ENCODE measurements at regions not wholly inside any gene's neighbourhood (a gene's known extent, or its start where the extent isn't known, plus 50 kb on each side); places are given as distances from the start of the nearest gene placed in this dataset.

- DNase-seq (ENCODE audit: low spot score) (no peak), ATAC-seq (ENCODE audit: low FRiP score) (no peak)
- TF ChIP-seq, protein P1, sequence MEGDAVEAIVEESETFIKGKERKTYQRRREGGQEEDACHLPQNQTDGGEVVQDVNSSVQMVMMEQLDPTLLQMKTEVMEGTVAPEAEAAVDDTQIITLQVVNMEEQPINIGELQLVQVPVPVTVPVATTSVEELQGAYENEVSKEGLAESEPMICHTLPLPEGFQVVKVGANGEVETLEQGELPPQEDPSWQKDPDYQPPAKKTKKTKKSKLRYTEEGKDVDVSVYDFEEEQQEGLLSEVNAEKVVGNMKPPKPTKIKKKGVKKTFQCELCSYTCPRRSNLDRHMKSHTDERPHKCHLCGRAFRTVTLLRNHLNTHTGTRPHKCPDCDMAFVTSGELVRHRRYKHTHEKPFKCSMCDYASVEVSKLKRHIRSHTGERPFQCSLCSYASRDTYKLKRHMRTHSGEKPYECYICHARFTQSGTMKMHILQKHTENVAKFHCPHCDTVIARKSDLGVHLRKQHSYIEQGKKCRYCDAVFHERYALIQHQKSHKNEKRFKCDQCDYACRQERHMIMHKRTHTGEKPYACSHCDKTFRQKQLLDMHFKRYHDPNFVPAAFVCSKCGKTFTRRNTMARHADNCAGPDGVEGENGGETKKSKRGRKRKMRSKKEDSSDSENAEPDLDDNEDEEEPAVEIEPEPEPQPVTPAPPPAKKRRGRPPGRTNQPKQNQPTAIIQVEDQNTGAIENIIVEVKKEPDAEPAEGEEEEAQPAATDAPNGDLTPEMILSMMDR (IDR thresholded peaks at IDR 0.05) = no peak
Observed at GRCh38 chr5:172581315-172581714, 59.7 kb upstream of the NEURL1B start.

GRCh38 chr5:172579403-172579990 is 61.6 kb upstream of the NEURL1B start:
- DNase-seq (ENCODE audit: low spot score) (no peak), ATAC-seq (ENCODE audit: low FRiP score) (no peak)
- TF ChIP-seq, protein P1 (IDR thresholded peaks at IDR 0.05) = no peak

- TF ChIP-seq, protein P1 (IDR thresholded peaks at IDR 0.05) = no peak
- DNase-seq (ENCODE audit: low spot score) (no peak), ATAC-seq (ENCODE audit: low FRiP score) (no peak)
Observed at GRCh38 chr5:172577267-172577909, 63.7 kb upstream of the NEURL1B start.

- TF ChIP-seq, protein P1 (IDR thresholded peaks at IDR 0.05) = no peak
- no peak for ATAC-seq (ENCODE audit: low FRiP score)
- DNase-seq (ENCODE audit: low spot score) = no peak
Observed at GRCh38 chr5:172575816-172576545, 65.1 kb upstream of the NEURL1B start.

DNA sequence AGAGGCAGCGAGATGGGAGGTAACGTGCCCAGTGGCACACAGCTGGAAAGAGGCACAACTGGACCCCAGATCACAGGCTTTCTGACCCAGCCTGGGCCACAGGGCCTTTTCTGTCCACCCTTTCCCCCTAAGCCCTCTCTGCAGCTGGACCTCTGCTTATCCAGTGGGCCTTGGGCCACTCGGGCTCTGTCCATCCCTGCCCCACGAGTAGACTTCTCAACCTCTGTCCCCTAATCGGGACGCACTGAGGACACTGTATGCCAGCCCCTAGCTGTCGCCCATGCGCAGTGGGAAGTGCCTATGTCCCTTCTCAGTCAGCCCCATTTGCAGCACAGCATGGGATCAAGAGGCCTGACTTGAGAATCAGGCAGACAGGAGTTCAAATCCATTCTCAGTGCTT is 65.6 kb upstream of the NEURL1B start:
- DNase-seq (ENCODE audit: low spot score) (no peak), ATAC-seq (ENCODE audit: low FRiP score) (no peak)
- TF ChIP-seq, protein P1 (IDR thresholded peaks at IDR 0.05) = no peak

- ATAC-seq (ENCODE audit: low FRiP score) (no peak), DNase-seq (ENCODE audit: low spot score) (no peak)
- TF ChIP-seq, protein P1 (IDR thresholded peaks at IDR 0.05) = no peak
Observed at GRCh38 chr5:172574871-172575223, 66.2 kb upstream of the NEURL1B start.
